Neural cell (in vitro differentiated cells): ENCODE measurements at regions not wholly inside any gene's neighbourhood (a gene's known extent, or its start where the extent isn't known, plus 50 kb on each side); places are given as distances from the start of the nearest gene placed in this dataset.

ENCODE experiments used
- H2AFZ ChIP-seq: fragments of 200-600, 300-800 bp; sonication (generic), shearing (Covaris generic); 2 replicates; pipeline ENCODE4 v1.6.0; 2014; ENCODE audit warnings: low read depth, mild to moderate bottlenecking, antibody characterized with exemption, low read length, moderate library complexity
- H3F3A ChIP-seq: fragments of 200-600 bp; shearing (Covaris generic); 2 replicates; pipeline ENCODE4 v1.6.1; 2016; ENCODE audit warnings: mild to moderate bottlenecking, moderate library complexity, mixed read lengths, antibody characterized with exemption, low read length; ENCODE audit not compliant: insufficient read depth, poor library complexity, severe bottlenecking
- H3K27ac ChIP-seq: fragments of 200-600, 300-800 bp; sonication (generic), shearing (Covaris generic); 2 replicates; pipeline ENCODE4 v1.5.1; 2014; ENCODE audit warnings: mild to moderate bottlenecking, low read length, moderate library complexity
- H3K27me3 ChIP-seq: fragments of 300-800, 200-600 bp; sonication (generic), shearing (Covaris generic); 2 replicates; pipeline ENCODE4 v1.6.0; 2014; ENCODE audit warnings: mild to moderate bottlenecking, low read depth, low read length, moderate library complexity; ENCODE audit not compliant: insufficient read depth
- H3K36me3 ChIP-seq: fragments of 300-800, 200-600 bp; sonication (generic), shearing (Covaris generic); 2 replicates; pipeline ENCODE4 v1.5.1; 2014; ENCODE audit warnings: mild to moderate bottlenecking, antibody characterized with exemption, low read length, moderate library complexity; ENCODE audit not compliant: insufficient read depth
- H3K4me2 ChIP-seq: fragments of 300-800, 200-600 bp; sonication (generic), shearing (Covaris generic); 2 replicates; pipeline ENCODE4 v1.6.0; 2014; ENCODE audit warnings: mild to moderate bottlenecking, low read length
- H3K4me3 ChIP-seq: fragments of 300-800, 200-600 bp; sonication (generic), shearing (Covaris generic); 2 replicates; pipeline ENCODE4 v1.5.1; 2014; ENCODE audit warnings: mild to moderate bottlenecking, low read length, moderate library complexity
- H3K79me2 ChIP-seq: fragments of 200-600 bp; shearing (Covaris generic); replicated peaks from 2 replicates; pipeline ENCODE4 v1.6.0; 2014; ENCODE audit warnings: mild to moderate bottlenecking, low read length, moderate library complexity; ENCODE audit not compliant: insufficient read depth
- H3K9ac ChIP-seq: fragments of 300-800, 200-600 bp; sonication (generic), shearing (Covaris generic); 2 replicates; pipeline ENCODE4 v1.6.1; 2016; ENCODE audit warnings: mild to moderate bottlenecking, low read length, mixed read lengths
- H3K9me2 ChIP-seq: fragments of 200-600 bp; shearing (Covaris generic); 2 replicates; pipeline ENCODE4 v1.6.1; 2016; ENCODE audit warnings: mild to moderate bottlenecking, low read length, mixed read lengths; ENCODE audit not compliant: insufficient read depth
- H3K9me3 ChIP-seq: fragments of 200-600, 300-800 bp; sonication (generic), shearing (Covaris generic); 2 replicates; pipeline ENCODE4 v1.6.1; 2016; ENCODE audit warnings: mild to moderate bottlenecking, mixed run types, low read length, moderate library complexity, mixed read lengths
- H4K20me1 ChIP-seq: fragments of 200-600 bp; shearing (Covaris generic); 2 replicates; pipeline ENCODE4 v1.6.1; 2016; ENCODE audit warnings: mild to moderate bottlenecking, mixed run types; ENCODE audit not compliant: insufficient read depth
- CTCF ChIP-seq: fragments of 450-650 bp; IDR thresholded peaks from 2 replicates; pipeline ENCODE4 v1.5.1; 2014; ENCODE audit warnings: antibody characterized with exemption, mild to moderate bottlenecking, moderate library complexity; ENCODE audit not compliant: poor library complexity, severe bottlenecking
- EP300 ChIP-seq: fragments of 450-650 bp; conservative IDR thresholded peaks from 2 replicates; pipeline ENCODE4 v1.6.1; 2014; ENCODE audit warnings: antibody characterized with exemption, mild to moderate bottlenecking, moderate library complexity; ENCODE audit not compliant: poor library complexity, severe bottlenecking
- EZH2 ChIP-seq: fragments of 200-600, 300-800 bp; shearing (Covaris generic), sonication (generic); IDR thresholded peaks from 2 replicates; pipeline ENCODE4 v1.6.1; 2014; ENCODE audit warnings: antibody characterized with exemption, low read length, borderline replicate concordance, mild to moderate bottlenecking; ENCODE audit not compliant: insufficient read depth, poor library complexity, severe bottlenecking
- MXI1 ChIP-seq: fragments of 450-650 bp; conservative IDR thresholded peaks from 2 replicates; pipeline ENCODE4 v1.6.1; 2014; ENCODE audit warnings: antibody characterized with exemption, mild to moderate bottlenecking; ENCODE audit not compliant: poor library complexity, severe bottlenecking
- POLR2AphosphoS5 ChIP-seq: IDR thresholded peaks from 2 replicates; pipeline ENCODE4 v1.6.1; 2012
- RAD21 ChIP-seq: fragments of 450-650 bp; conservative IDR thresholded peaks from 2 replicates; pipeline ENCODE4 v1.6.1; 2014; ENCODE audit warnings: antibody characterized with exemption, mild to moderate bottlenecking, moderate library complexity
- SMC3 ChIP-seq: fragments of 450-650 bp; conservative IDR thresholded peaks from 2 replicates; pipeline ENCODE4 v1.6.1; 2014; ENCODE audit warnings: antibody characterized with exemption, mild to moderate bottlenecking, moderate library complexity; ENCODE audit not compliant: poor library complexity
- TAF1 ChIP-seq: IDR thresholded peaks from 2 replicates; pipeline ENCODE4 v1.6.1; 2012; ENCODE audit warnings: low read depth
- TF ChIP-seq, protein P1 (sequence below): IDR thresholded peaks from 2 replicates; pipeline ENCODE4 v1.6.1; 2012; ENCODE audit warnings: borderline replicate concordance

GRCh38 chr4:178602833-178603232, 1160.6 kb upstream of the AGA start:
- Histone ChIP-seq H3K4me3 (no peak overlapping the region), H4K20me1 (no peaks in the 10 kb centered on the region), H3K36me3 (no peaks in the 10 kb centered on the region), H3K79me2 (no peaks in the 10 kb centered on the region), H3F3A (no peaks in the 10 kb centered on the region), H3K27me3 (no peaks in the 10 kb centered on the region), H3K9me2 (no peaks in the 10 kb centered on the region), H3K9me3 (no peaks in the 10 kb centered on the region), H3K4me2 (no peak overlapping the region), H3K9ac (no peak overlapping the region), H3K27ac (no peak overlapping the region), H2AFZ (no peak overlapping the region)
- TF ChIP-seq EZH2 (no peak), POLR2AphosphoS5 (no peak), RAD21 (no peak), EP300 (no peak), SMC3 (no peak), TAF1 (no peak), MXI1 (no peak)

- Histone ChIP-seq H3K4me2 (no peak overlapping the region), H3K79me2 (no peaks in the 10 kb centered on the region), H3K27me3 (no peaks in the 10 kb centered on the region), H3K9ac (no peak overlapping the region), H4K20me1 (no peaks in the 10 kb centered on the region), H3K9me3 (no peaks in the 10 kb centered on the region), H3K36me3 (no peaks in the 10 kb centered on the region), H3F3A (no peaks in the 10 kb centered on the region), H2AFZ (no peak overlapping the region), H3K27ac (no peak overlapping the region), H3K4me3 (no peak overlapping the region), H3K9me2 (no peaks in the 10 kb centered on the region)
- TF ChIP-seq MXI1: no peak
- TF ChIP-seq TAF1: no peak
- TF ChIP-seq, protein P1, sequence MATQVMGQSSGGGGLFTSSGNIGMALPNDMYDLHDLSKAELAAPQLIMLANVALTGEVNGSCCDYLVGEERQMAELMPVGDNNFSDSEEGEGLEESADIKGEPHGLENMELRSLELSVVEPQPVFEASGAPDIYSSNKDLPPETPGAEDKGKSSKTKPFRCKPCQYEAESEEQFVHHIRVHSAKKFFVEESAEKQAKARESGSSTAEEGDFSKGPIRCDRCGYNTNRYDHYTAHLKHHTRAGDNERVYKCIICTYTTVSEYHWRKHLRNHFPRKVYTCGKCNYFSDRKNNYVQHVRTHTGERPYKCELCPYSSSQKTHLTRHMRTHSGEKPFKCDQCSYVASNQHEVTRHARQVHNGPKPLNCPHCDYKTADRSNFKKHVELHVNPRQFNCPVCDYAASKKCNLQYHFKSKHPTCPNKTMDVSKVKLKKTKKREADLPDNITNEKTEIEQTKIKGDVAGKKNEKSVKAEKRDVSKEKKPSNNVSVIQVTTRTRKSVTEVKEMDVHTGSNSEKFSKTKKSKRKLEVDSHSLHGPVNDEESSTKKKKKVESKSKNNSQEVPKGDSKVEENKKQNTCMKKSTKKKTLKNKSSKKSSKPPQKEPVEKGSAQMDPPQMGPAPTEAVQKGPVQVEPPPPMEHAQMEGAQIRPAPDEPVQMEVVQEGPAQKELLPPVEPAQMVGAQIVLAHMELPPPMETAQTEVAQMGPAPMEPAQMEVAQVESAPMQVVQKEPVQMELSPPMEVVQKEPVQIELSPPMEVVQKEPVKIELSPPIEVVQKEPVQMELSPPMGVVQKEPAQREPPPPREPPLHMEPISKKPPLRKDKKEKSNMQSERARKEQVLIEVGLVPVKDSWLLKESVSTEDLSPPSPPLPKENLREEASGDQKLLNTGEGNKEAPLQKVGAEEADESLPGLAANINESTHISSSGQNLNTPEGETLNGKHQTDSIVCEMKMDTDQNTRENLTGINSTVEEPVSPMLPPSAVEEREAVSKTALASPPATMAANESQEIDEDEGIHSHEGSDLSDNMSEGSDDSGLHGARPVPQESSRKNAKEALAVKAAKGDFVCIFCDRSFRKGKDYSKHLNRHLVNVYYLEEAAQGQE: no peak
- TF ChIP-seq POLR2AphosphoS5: no peak
- no peak for TF ChIP-seq RAD21
These were observed 1168.8 kb upstream of the AGA start for GRCh38 chr4:178611062-178611461.

- Histone ChIP-seq H3K79me2 (no peaks in the 10 kb centered on the region), H3F3A (no peaks in the 10 kb centered on the region), H3K9me3 (no peaks in the 10 kb centered on the region), H3K36me3 (no peaks in the 10 kb centered on the region), H3K27me3 (no peaks in the 10 kb centered on the region), H3K4me2 (no peak overlapping the region), H4K20me1 (no peaks in the 10 kb centered on the region), H3K9ac (no peak overlapping the region), H2AFZ (no peak overlapping the region), H3K27ac (no peak overlapping the region), H3K4me3 (no peak overlapping the region), H3K9me2 (no peaks in the 10 kb centered on the region)
- TF ChIP-seq POLR2AphosphoS5 (no peak), SMC3 (no peak), MXI1 (no peak), CTCF (no peak)
These were observed 1170.5 kb upstream of the AGA start for GRCh38 chr4:178612733-178613132.
